Caco-2 (cell line): ENCODE measurements at regions not wholly inside any gene's neighbourhood (a gene's known extent, or its start where the extent isn't known, plus 50 kb on each side); places are given as distances from the start of the nearest gene placed in this dataset.

Experiments
- BruUV-seq: library from RNA; stranded (reverse); fragments of 400-500 nt; replicated peaks from 2 replicates; lab custom pipeline; 2021; lab: Mats Ljungman, UMichigan
- CTCF ChIA-PET: fragments of 300-600 bp; sonication (Branson Sonifier 250); formaldehyde crosslinking; loops from one replicate; lab custom pipeline; 2022; ENCODE audit warnings: antibody characterized with exemption; lab: Charles Lee
- POLR2A ChIA-PET: fragments of 300-600 bp; sonication (Branson Sonifier 250); formaldehyde crosslinking; loops from one replicate; lab custom pipeline; 2022; ENCODE audit warnings: antibody characterized with exemption; lab: Charles Lee
- DNase-seq, 2 experiments: peaks; one replicate each; pipeline versions ENCODE4 v3.0.0 to v3.0.0-alpha.2; 2020 to 2022
- H3K27me3 ChIP-seq: replicated peaks from 2 replicates; pipeline ENCODE4 v1.6.0; 2011; ENCODE audit warnings: low read length; ENCODE audit not compliant: control insufficient read depth, insufficient read depth
- H3K36me3 ChIP-seq: 2 replicates; pipeline ENCODE4 v1.5.1; 2011; ENCODE audit warnings: low read length; ENCODE audit not compliant: control insufficient read depth, insufficient read depth
- H3K4me1 ChIP-seq: fragments of 250-450 bp; sonication (Bioruptor Pico); 2 replicates; pipeline ENCODE4 v1.5.1; 2020; ENCODE audit warnings: mild to moderate bottlenecking
- H3K4me3 ChIP-seq: 2 replicates; pipeline ENCODE4 v1.5.1; 2011; ENCODE audit warnings: low read depth, mild to moderate bottlenecking, control low read depth, low read length
- H3K9me3 ChIP-seq: fragments of 250-450 bp; sonication (Bioruptor Pico); 2 replicates; pipeline ENCODE4 v1.5.1; 2020; ENCODE audit warnings: mild to moderate bottlenecking, moderate library complexity
- H3K27ac Mint-ChIP-seq: one replicate; pipeline ENCODE4 v1.8.0; 2022; ENCODE audit warnings: mixed read lengths; ENCODE audit not compliant: unreplicated experiment
- H3K27me3 Mint-ChIP-seq: one replicate; pipeline ENCODE4 v1.8.0; 2022; ENCODE audit warnings: mixed read lengths; ENCODE audit not compliant: insufficient read depth, unreplicated experiment
- H3K36me3 Mint-ChIP-seq: one replicate; pipeline ENCODE4 v1.8.0; 2022; ENCODE audit warnings: mild to moderate bottlenecking, mixed read lengths; ENCODE audit not compliant: insufficient read depth, unreplicated experiment
- H3K4me1 Mint-ChIP-seq: one replicate; pipeline ENCODE4 v1.8.0; 2022; ENCODE audit warnings: low read depth, mixed read lengths; ENCODE audit not compliant: unreplicated experiment
- H3K4me3 Mint-ChIP-seq: one replicate; pipeline ENCODE4 v1.8.0; 2022; ENCODE audit warnings: mild to moderate bottlenecking, moderate library complexity, mixed read lengths; ENCODE audit not compliant: unreplicated experiment
- H3K9me3 Mint-ChIP-seq: one replicate; pipeline ENCODE4 v1.8.0; 2022; ENCODE audit warnings: mixed read lengths; ENCODE audit not compliant: unreplicated experiment
- CTCF ChIP-seq, 2 experiments: fragments of 200-600 bp in 1 of 2; IDR thresholded peaks; 1 replicate in 1 of 2; 2 replicates in 1 of 2; pipeline versions ENCODE4 v1.5.1 to v1.8.0; 2011 to 2022; ENCODE audit warnings: antibody characterized with exemption in 1 of 2, control low read depth in 1 of 2, inconsistent platforms in 1 of 2, low read depth in 1 of 2, low read length in 1 of 2, mild to moderate bottlenecking in 1 of 2, moderate library complexity in 1 of 2; ENCODE audit not compliant: insufficient read depth in 1 of 2, severe bottlenecking in 1 of 2, unreplicated experiment in 1 of 2
- intact Hi-C: fragments of 100-400 bp; cut with micrococcal nuclease; formaldehyde crosslinking; loops from one replicate; pipeline ENCODE4 v1.10.0; 2022; ENCODE audit not compliant: unreplicated experiment

GRCh38 chr2:146451972-146452371 lies 1392.9 kb upstream of the ACVR2A start:
- Mint-ChIP-seq H3K27ac (no peak overlapping the region), H3K9me3 (no peaks in the 10 kb centered on the region), H3K27me3 (no peaks in the 10 kb centered on the region), H3K4me1 (no peaks in the 10 kb centered on the region), H3K4me3 (no peak overlapping the region), H3K36me3 (no peaks in the 10 kb centered on the region)
- CTCF ChIA-PET, result no interaction called here
- POLR2A ChIA-PET, result no interaction called here
- H3K36me3 ChIP-seq, result no peaks in the 10 kb centered on the region
- no peak for DNase-seq
- H3K27me3 ChIP-seq, result no peaks in the 10 kb centered on the region
- H3K4me3 ChIP-seq, result no peak overlapping the region
- intact Hi-C loops, result no loop called here
- no peaks in the 10 kb centered on the region for H3K4me1 ChIP-seq
- no TSS peak for BruUV-seq
- H3K9me3 ChIP-seq, result no peaks in the 10 kb centered on the region
- no peak for TF ChIP-seq CTCF (IDR thresholded peaks at IDR 0.05; ENCODE audit: insufficient read depth in 1 of 2, low read depth in 1 of 2, low read length in 1 of 2, severe bottlenecking in 1 of 2, unreplicated experiment in 1 of 2)

GRCh38 chr2:146450131-146450530 lies 1394.7 kb upstream of the ACVR2A start:
- no peaks in the 10 kb centered on the region for H3K27me3 ChIP-seq
- Mint-ChIP-seq H3K36me3 (no peaks in the 10 kb centered on the region), H3K27ac (no peak overlapping the region), H3K27me3 (no peaks in the 10 kb centered on the region), H3K4me3 (no peak overlapping the region), H3K9me3 (no peaks in the 10 kb centered on the region), H3K4me1 (no peaks in the 10 kb centered on the region)
- ChIA-PET CTCF (no interaction called here), POLR2A (no interaction called here)
- BruUV-seq, result no TSS peak
- H3K4me1 ChIP-seq, result no peaks in the 10 kb centered on the region
- TF ChIP-seq CTCF (IDR thresholded peaks at IDR 0.05; ENCODE audit: insufficient read depth in 1 of 2, low read depth in 1 of 2, low read length in 1 of 2, severe bottlenecking in 1 of 2, unreplicated experiment in 1 of 2), result no peak
- H3K4me3 ChIP-seq, result no peak overlapping the region
- intact Hi-C loops, result no loop called here
- no peaks in the 10 kb centered on the region for H3K9me3 ChIP-seq
- no peak for DNase-seq
- H3K36me3 ChIP-seq, result no peaks in the 10 kb centered on the region

- H3K9me3 ChIP-seq, result no peaks in the 10 kb centered on the region
- H3K36me3 ChIP-seq, result no peaks in the 10 kb centered on the region
- no peaks in the 10 kb centered on the region for H3K27me3 ChIP-seq
- CTCF ChIA-PET, result no interaction called here
- no peak for TF ChIP-seq CTCF (IDR thresholded peaks at IDR 0.05; ENCODE audit: insufficient read depth in 1 of 2, low read depth in 1 of 2, low read length in 1 of 2, severe bottlenecking in 1 of 2, unreplicated experiment in 1 of 2)
- no peaks in the 10 kb centered on the region for H3K36me3 Mint-ChIP-seq
- H3K4me3 ChIP-seq, result no peak overlapping the region
- H3K27me3 Mint-ChIP-seq, result no peaks in the 10 kb centered on the region
- H3K27ac Mint-ChIP-seq, result no peak overlapping the region
- no peak overlapping the region for H3K4me3 Mint-ChIP-seq
- no peaks in the 10 kb centered on the region for H3K4me1 ChIP-seq
- intact Hi-C loops, result no loop called here
- POLR2A ChIA-PET, result no interaction called here
- DNase-seq, result no peak
- H3K4me1 Mint-ChIP-seq, result no peaks in the 10 kb centered on the region
- no TSS peak for BruUV-seq
- no peaks in the 10 kb centered on the region for H3K9me3 Mint-ChIP-seq
Observed at GRCh38 chr2:146444987-146445386, 1399.8 kb upstream of the ACVR2A start.
